Nephron progenitor cell (in vitro differentiated cells): ENCODE measurements at regions not wholly inside any gene's neighbourhood (a gene's known extent, or its start where the extent isn't known, plus 50 kb on each side); places are given as distances from the start of the nearest gene placed in this dataset.

Source experiments
- DNase-seq: peaks from one replicate; pipeline ENCODE4 v3.0.0; 2021
- H3K27ac Mint-ChIP-seq: 2 replicates; pipeline ENCODE4 v1.8.0; 2021; ENCODE audit warnings: mild to moderate bottlenecking, moderate library complexity, mixed read lengths
- H3K27me3 Mint-ChIP-seq: 2 replicates; pipeline ENCODE4 v1.8.0; 2021; ENCODE audit warnings: mild to moderate bottlenecking, low read depth, mixed read lengths; ENCODE audit not compliant: poor library complexity
- H3K36me3 Mint-ChIP-seq: 2 replicates; pipeline ENCODE4 v1.8.0; 2021; ENCODE audit warnings: low read depth, mixed read lengths
- H3K4me1 Mint-ChIP-seq: 2 replicates; pipeline ENCODE4 v1.8.0; 2021; ENCODE audit warnings: mixed read lengths
- H3K4me3 Mint-ChIP-seq: 2 replicates; pipeline ENCODE4 v1.8.0; 2021; ENCODE audit warnings: mild to moderate bottlenecking, moderate library complexity, mixed read lengths
- H3K9me3 Mint-ChIP-seq: 2 replicates; pipeline ENCODE4 v1.8.0; 2021; ENCODE audit warnings: mild to moderate bottlenecking, moderate library complexity, mixed read lengths
- CTCF ChIP-seq: fragments of 200-600 bp; sonication (generic); IDR thresholded peaks from 2 replicates; pipeline ENCODE4 v1.5.0; 2021; ENCODE audit warnings: antibody characterized with exemption

- Mint-ChIP-seq H3K36me3 (peaks cover 100% of the 10 kb centered on the region), H3K4me1 (no peaks in the 10 kb centered on the region), H3K27me3 (peaks cover 6% of the 10 kb centered on the region), H3K4me3 (no peak overlapping the region), H3K27ac (no peak overlapping the region), H3K9me3 (peaks cover 100% of the 10 kb centered on the region)
- TF ChIP-seq CTCF = no peak
- DNase-seq = no peak
Observed at GRCh38 chr15:25051399-25052154, 96.8 kb downstream of the SNRPN start.

GRCh38 chr15:25052191-25052999, 97.6 kb downstream of the SNRPN start:
- no peak overlapping the region for H3K27ac Mint-ChIP-seq
- no peak for TF ChIP-seq CTCF
- H3K36me3 Mint-ChIP-seq = peaks cover 100% of the 10 kb centered on the region
- no peak overlapping the region for H3K4me3 Mint-ChIP-seq
- peaks cover 100% of the 10 kb centered on the region for H3K9me3 Mint-ChIP-seq
- peaks cover 6% of the 10 kb centered on the region for H3K27me3 Mint-ChIP-seq
- no peak for DNase-seq
- H3K4me1 Mint-ChIP-seq = no peaks in the 10 kb centered on the region

GRCh38 chr15:25053000-25053815, 98.4 kb downstream of the SNRPN start:
- TF ChIP-seq CTCF = no peak
- Mint-ChIP-seq H3K4me3 (no peak overlapping the region), H3K27ac (no peak overlapping the region), H3K27me3 (peaks cover 8% of the 10 kb centered on the region), H3K9me3 (peaks cover 100% of the 10 kb centered on the region), H3K36me3 (peaks cover 100% of the 10 kb centered on the region), H3K4me1 (no peaks in the 10 kb centered on the region)
- DNase-seq = no peak

- no peak for DNase-seq
- Mint-ChIP-seq H3K9me3 (peaks cover 100% of the 10 kb centered on the region), H3K4me3 (no peak overlapping the region), H3K27me3 (peaks cover 9% of the 10 kb centered on the region), H3K4me1 (no peaks in the 10 kb centered on the region), H3K27ac (no peak overlapping the region), H3K36me3 (peaks cover 100% of the 10 kb centered on the region)
- no peak for TF ChIP-seq CTCF
Observed at GRCh38 chr15:25054329-25054728, 99.5 kb downstream of the SNRPN start.

GRCh38 chr15:25054943-25055342, 100.2 kb downstream of the SNRPN start:
- Mint-ChIP-seq H3K4me1 (no peaks in the 10 kb centered on the region), H3K27ac (no peak overlapping the region), H3K4me3 (no peak overlapping the region), H3K27me3 (peaks cover 11% of the 10 kb centered on the region), H3K9me3 (peaks cover 100% of the 10 kb centered on the region), H3K36me3 (peaks cover 100% of the 10 kb centered on the region)
- no peak for TF ChIP-seq CTCF
- no peak for DNase-seq
